C4-2B (cell line): ENCODE measurements at regions not wholly inside any gene's neighbourhood (a gene's known extent, or its start where the extent isn't known, plus 50 kb on each side); places are given as distances from the start of the nearest gene placed in this dataset.
"Not testable (repeated sequence)": the region's sequence is repeated elsewhere in the genome, so short reads cannot be mapped to it uniquely, and the experiment has no call there.

Source experiments
- ZFX ChIP-seq: fragments of 450-650 bp; IDR thresholded peaks from 2 replicates; pipeline ENCODE4 v1.6.1; 2017
- TF ChIP-seq, protein P1 (sequence below): fragments of 450-650 bp; conservative IDR thresholded peaks from 2 replicates; pipeline ENCODE4 v1.5.1; 2017; ENCODE audit warnings: mild to moderate bottlenecking

DNA sequence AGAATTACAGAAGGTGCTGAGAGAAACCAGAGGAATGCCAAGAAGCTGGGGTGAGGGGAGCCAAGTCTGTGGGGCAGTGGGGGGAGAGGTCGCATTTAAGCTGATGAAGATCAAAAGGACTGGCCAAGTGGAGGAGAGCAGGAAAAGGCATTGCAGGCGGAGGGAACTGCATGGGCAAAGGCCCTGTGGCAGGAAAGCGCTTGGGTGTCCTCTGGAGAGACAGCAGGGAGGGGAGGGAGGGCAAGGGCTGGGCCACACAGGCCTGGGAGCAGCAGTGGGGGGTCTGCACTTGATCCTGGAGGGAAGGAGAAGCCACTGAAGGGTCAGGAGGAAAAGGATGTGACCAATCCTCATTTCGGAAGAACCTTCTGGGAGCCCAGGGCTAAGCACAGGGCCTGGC is 65.0 kb downstream of the MATN1 start:
- TF ChIP-seq, protein P1, sequence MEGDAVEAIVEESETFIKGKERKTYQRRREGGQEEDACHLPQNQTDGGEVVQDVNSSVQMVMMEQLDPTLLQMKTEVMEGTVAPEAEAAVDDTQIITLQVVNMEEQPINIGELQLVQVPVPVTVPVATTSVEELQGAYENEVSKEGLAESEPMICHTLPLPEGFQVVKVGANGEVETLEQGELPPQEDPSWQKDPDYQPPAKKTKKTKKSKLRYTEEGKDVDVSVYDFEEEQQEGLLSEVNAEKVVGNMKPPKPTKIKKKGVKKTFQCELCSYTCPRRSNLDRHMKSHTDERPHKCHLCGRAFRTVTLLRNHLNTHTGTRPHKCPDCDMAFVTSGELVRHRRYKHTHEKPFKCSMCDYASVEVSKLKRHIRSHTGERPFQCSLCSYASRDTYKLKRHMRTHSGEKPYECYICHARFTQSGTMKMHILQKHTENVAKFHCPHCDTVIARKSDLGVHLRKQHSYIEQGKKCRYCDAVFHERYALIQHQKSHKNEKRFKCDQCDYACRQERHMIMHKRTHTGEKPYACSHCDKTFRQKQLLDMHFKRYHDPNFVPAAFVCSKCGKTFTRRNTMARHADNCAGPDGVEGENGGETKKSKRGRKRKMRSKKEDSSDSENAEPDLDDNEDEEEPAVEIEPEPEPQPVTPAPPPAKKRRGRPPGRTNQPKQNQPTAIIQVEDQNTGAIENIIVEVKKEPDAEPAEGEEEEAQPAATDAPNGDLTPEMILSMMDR, result not testable (repeated sequence)
- TF ChIP-seq ZFX, result not testable (repeated sequence)
